ENCODE measurements at regions not wholly inside any gene's neighbourhood (a gene's known extent, or its start where the extent isn't known, plus 50 kb on each side); places are given as distances from the start of the nearest gene placed in this dataset.

GRCh38 chr2:142484111-142484510, 353.3 kb upstream of the LRP1B start:
- TF ChIP-seq CTCF (IDR thresholded peaks at IDR 0.05) (no peak), POLR2A (IDR thresholded peaks at IDR 0.05) (no peak)
- intact Hi-C loops (cut with DNase I): no loop called here
- WGBS, 4 donors: 79 to 88% (median 84%) methylated on average over 2 of the region's 2 CpGs

GRCh38 chr2:142483653-142484052, 352.8 kb upstream of the LRP1B start:
- intact Hi-C loops (cut with DNase I): no loop called here
- Histone ChIP-seq H3K36me3 (replicated peaks in 1 of 2) (no peaks in the 10 kb centered on the region), H3K27ac (no peak overlapping the region), H3K27me3 (no peaks in the 10 kb centered on the region), H3K4me1 (replicated peaks in 1 of 2) (no peaks in the 10 kb centered on the region), H3K4me3 (no peak overlapping the region), H3K9me3 (replicated peaks in 1 of 3) (no peaks in the 10 kb centered on the region)
- WGBS, 4 donors: 69 to 79% (median 76%) methylated on average over 1 of the region's 1 CpG
- TF ChIP-seq POLR2A (IDR thresholded peaks at IDR 0.05) (no peak), CTCF (IDR thresholded peaks at IDR 0.05) (no peak)
- DNase-seq: no peak

More at GRCh38 chr2:142484111-142484510, 353.3 kb upstream of the LRP1B start:
- no peaks in the 10 kb centered on the region for H3K9me3 ChIP-seq (replicated peaks in 1 of 3)
- no peaks in the 10 kb centered on the region for H3K36me3 ChIP-seq (replicated peaks in 1 of 2)
- no peak overlapping the region for H3K4me3 ChIP-seq
- no peaks in the 10 kb centered on the region for H3K4me1 ChIP-seq (replicated peaks in 1 of 2)
- no peak overlapping the region for H3K27ac ChIP-seq
- H3K27me3 ChIP-seq: no peaks in the 10 kb centered on the region
- DNase-seq: no peak

DNA sequence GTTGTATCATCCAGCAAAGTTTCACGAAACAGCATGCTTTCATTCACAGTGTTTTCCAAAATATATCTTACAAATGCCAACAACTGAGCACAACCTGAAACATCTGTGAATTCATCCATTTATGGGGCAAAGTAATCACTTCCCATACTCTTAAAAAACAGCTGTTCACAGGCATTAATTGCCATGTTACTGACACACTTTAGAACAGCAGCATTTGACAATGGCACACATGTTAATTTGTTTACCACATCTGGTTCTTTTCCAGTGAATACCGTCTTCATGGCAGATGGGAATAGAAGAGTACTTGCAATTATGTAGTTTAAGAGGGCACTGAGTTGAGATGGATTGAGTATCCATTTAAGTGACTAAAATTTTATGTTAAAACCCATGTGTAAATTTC, 347.4 kb upstream of the LRP1B start:
- Histone ChIP-seq H3K9me3 (replicated peaks in 1 of 3) (no peaks in the 10 kb centered on the region), H3K36me3 (replicated peaks in 1 of 2) (no peaks in the 10 kb centered on the region), H3K27ac (no peak overlapping the region), H3K4me1 (replicated peaks in 1 of 2) (no peaks in the 10 kb centered on the region), H3K4me3 (no peak overlapping the region), H3K27me3 (no peaks in the 10 kb centered on the region)
- intact Hi-C loops (cut with DNase I): no loop called here
- 63 to 77% (median 69%) methylated on average over 2 of the region's 2 CpGs for WGBS, 4 donors
- no peak for TF ChIP-seq POLR2A (IDR thresholded peaks at IDR 0.05)
- no peak for DNase-seq

DNA sequence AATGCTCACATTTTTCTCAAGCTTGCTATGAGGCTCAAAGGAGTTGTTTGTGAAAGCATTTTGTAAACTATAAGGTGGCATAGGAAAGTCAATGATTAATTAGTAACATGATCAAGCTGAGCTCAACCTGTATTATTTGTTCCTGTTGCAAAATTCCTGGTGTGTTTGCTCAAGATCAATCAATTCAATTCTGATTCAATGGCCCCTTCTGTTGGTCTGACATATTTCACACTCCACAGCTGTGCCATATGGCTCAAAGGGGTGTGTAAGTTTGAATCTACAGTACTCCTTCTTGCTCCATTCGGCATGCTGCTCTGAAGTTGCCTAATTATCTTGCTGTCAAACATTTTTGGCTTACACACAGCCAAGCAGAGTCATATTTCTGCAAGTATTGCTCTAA, 341.6 kb upstream of the LRP1B start:
- TF ChIP-seq CTCF (IDR thresholded peaks at IDR 0.05) (no peak), POLR2A (IDR thresholded peaks at IDR 0.05) (no peak)
- intact Hi-C loops (cut with DNase I): no loop called here
- H3K27ac ChIP-seq: no peak overlapping the region
- WGBS, 4 donors: 11 to 50% (median 29%) methylated on average over 1 of the region's 1 CpG
- H3K4me1 ChIP-seq (replicated peaks in 1 of 2): no peaks in the 10 kb centered on the region
- H3K27me3 ChIP-seq: no peaks in the 10 kb centered on the region
- no peaks in the 10 kb centered on the region for H3K36me3 ChIP-seq (replicated peaks in 1 of 2)
- H3K4me3 ChIP-seq: no peak overlapping the region
- no peak for DNase-seq
- H3K9me3 ChIP-seq (replicated peaks in 1 of 3): no peaks in the 10 kb centered on the region

DNA sequence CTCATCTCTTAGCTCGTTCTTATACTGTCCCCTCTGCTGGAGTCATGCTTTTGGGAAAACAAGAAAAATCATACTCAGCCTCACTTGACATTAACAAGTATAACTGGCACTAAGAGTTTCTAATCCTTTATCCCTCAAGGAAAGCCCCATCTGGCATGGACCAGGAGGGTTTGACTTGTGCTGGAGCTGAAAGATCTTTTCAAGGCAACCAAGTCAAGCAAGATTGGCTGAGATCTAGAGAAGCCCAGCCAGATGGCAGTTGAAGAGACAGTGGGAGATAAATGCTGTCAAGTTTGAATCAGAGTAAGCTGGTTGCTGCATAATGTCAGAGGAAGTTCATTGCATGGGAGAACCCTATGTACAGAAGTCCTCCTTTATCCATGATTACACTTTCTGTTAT, 336.5 kb upstream of the LRP1B start:
- Histone ChIP-seq H3K27ac (no peak overlapping the region), H3K4me3 (no peak overlapping the region), H3K27me3 (no peaks in the 10 kb centered on the region), H3K9me3 (replicated peaks in 1 of 3) (no peaks in the 10 kb centered on the region), H3K4me1 (replicated peaks in 1 of 2) (no peaks in the 10 kb centered on the region), H3K36me3 (replicated peaks in 1 of 2) (no peaks in the 10 kb centered on the region)
- intact Hi-C loops (cut with DNase I): no loop called here
- DNase-seq: no peak
- 53 to 89% (median 70%) methylated on average over 1 of the region's 1 CpG for WGBS, 4 donors
- TF ChIP-seq POLR2A (IDR thresholded peaks at IDR 0.05) (no peak), CTCF (IDR thresholded peaks at IDR 0.05) (no peak)

Measured in adrenal gland (tissue), 9 donors.